CD4-positive, alpha-beta T cell (primary cell): ENCODE measurements at regions not wholly inside any gene's neighbourhood (a gene's known extent, or its start where the extent isn't known, plus 50 kb on each side); places are given as distances from the start of the nearest gene placed in this dataset.

Experiments
- ATAC-seq: fragments of 200-7000 bp; cut with Tn5 transposase; one replicate; pipeline ENCODE4 v1.10.0; 2022; ENCODE audit warnings: mild to moderate bottlenecking; ENCODE audit not compliant: poor library complexity
- CTCF ChIA-PET: fragments of 350-600 bp; sonication (Branson Sonifier 250); formaldehyde crosslinking; loops from one replicate; lab custom pipeline; 2021; ENCODE audit warnings: antibody characterized with exemption, inconsistent platforms; lab: Charles Lee
- POLR2A ChIA-PET: fragments of 350-600 bp; sonication (Branson Sonifier 250); formaldehyde crosslinking; loops from one replicate; lab custom pipeline; 2021; ENCODE audit warnings: antibody characterized with exemption, inconsistent platforms; lab: Charles Lee
- DNase-seq, 14 experiments: peaks; one replicate each; pipeline ENCODE4 v3.0.0-alpha.2; 2013 to 2020; ENCODE audit warnings: mixed read lengths in 2 of 14
- H3K27ac ChIP-seq, 2 donors: one replicate each; pipeline versions ENCODE4 v1.5.1 to v1.7.0; 2013; ENCODE audit warnings: low read length in 2 of 2, low read depth in 1 of 2, mild to moderate bottlenecking in 1 of 2
- H3K27me3 ChIP-seq, 2 experiments: 1 replicate in 1 of 2; 2 replicates in 1 of 2; pipeline versions ENCODE4 v1.6.1 to v1.7.0; 2013; ENCODE audit warnings: low read length in 2 of 2, control low read depth in 1 of 2, mild to moderate bottlenecking in 1 of 2, moderate library complexity in 1 of 2; ENCODE audit not compliant: insufficient read depth in 2 of 2, control insufficient read depth in 1 of 2
- H3K36me3 ChIP-seq: one replicate; pipeline ENCODE4 v1.6.1; 2013; ENCODE audit warnings: low read length, control low read depth; ENCODE audit not compliant: insufficient read depth
- H3K4me1 ChIP-seq: one replicate; pipeline ENCODE4 v1.6.1; 2013; ENCODE audit warnings: low read length, control low read depth; ENCODE audit not compliant: insufficient read depth
- H3K4me3 ChIP-seq: one replicate; pipeline ENCODE4 v1.5.1; 2013; ENCODE audit warnings: mild to moderate bottlenecking, low read length, moderate library complexity
- H3K9me3 ChIP-seq, 2 experiments: 1 replicate in 1 of 2; 2 replicates in 1 of 2; pipeline versions ENCODE4 v1.6.1 to v1.7.0; 2013; ENCODE audit warnings: low read length in 2 of 2, mild to moderate bottlenecking in 2 of 2, control low read depth in 1 of 2, moderate library complexity in 1 of 2; ENCODE audit not compliant: control insufficient read depth in 1 of 2, insufficient read depth in 1 of 2
- H3K27ac Mint-ChIP-seq: one replicate; pipeline ENCODE4 v1.8.0; 2020; ENCODE audit warnings: mixed read lengths
- H3K27me3 Mint-ChIP-seq: one replicate; pipeline ENCODE4 v1.8.0; 2021; ENCODE audit warnings: mixed read lengths
- H3K36me3 Mint-ChIP-seq: one replicate; pipeline ENCODE4 v1.8.0; 2021; ENCODE audit warnings: low read depth, mixed read lengths
- H3K4me1 Mint-ChIP-seq: one replicate; pipeline ENCODE4 v1.8.0; 2021; ENCODE audit warnings: low read depth, mixed read lengths
- H3K4me3 Mint-ChIP-seq: one replicate; pipeline ENCODE4 v1.8.0; 2020; ENCODE audit warnings: mild to moderate bottlenecking, mixed read lengths
- H3K9me3 Mint-ChIP-seq: one replicate; pipeline ENCODE4 v1.8.0; 2020; ENCODE audit warnings: mixed read lengths
- CTCF ChIP-seq: fragments of 200-600 bp; IDR thresholded peaks from one replicate; pipeline ENCODE4 v1.8.0; 2022; ENCODE audit warnings: antibody characterized with exemption, mild to moderate bottlenecking
- intact Hi-C, 2 experiments: fragments of 100-400 bp; cut with DNase I in 1 of 2; cut with micrococcal nuclease in 1 of 2; formaldehyde crosslinking; loops; one replicate each; pipeline versions ENCODE4 v1.15.1 to v1.9.0; 2023 to 2025; cut with DNase I, micrococcal nuclease

- Mint-ChIP-seq H3K27ac (no peak overlapping the region), H3K36me3 (no peaks in the 10 kb centered on the region), H3K4me3 (no peak overlapping the region), H3K4me1 (peaks cover 16% of the 10 kb centered on the region), H3K9me3 (no peaks in the 10 kb centered on the region), H3K27me3 (no peaks in the 10 kb centered on the region)
- H3K27me3 ChIP-seq = no peaks in the 10 kb centered on the region
- no peaks in the 10 kb centered on the region for H3K9me3 ChIP-seq
- ChIA-PET POLR2A (interaction anchor here (0.9 kb wide), 1 partner anchor 16 kb away, joined by 3 read pairs; no protein-coding TSS in a partner anchor), CTCF (interaction anchor here (1.6 kb wide), 1 partner anchor 241 kb away, joined by 3 read pairs; no protein-coding TSS in a partner anchor)
- no peak for ATAC-seq
- H3K27ac ChIP-seq = no peak overlapping the region
- intact Hi-C loops = loop anchor here in 1 of 2 experiments (5.0 kb wide), 1 partner anchor 41 kb away; no protein-coding TSS in a partner anchor
- H3K36me3 ChIP-seq = no peaks in the 10 kb centered on the region
- TF ChIP-seq CTCF = no peak
- H3K4me1 ChIP-seq = no peaks in the 10 kb centered on the region
- no peak for DNase-seq
- no peak overlapping the region for H3K4me3 ChIP-seq
Observed at GRCh38 chr6:111950661-111951496, 77.6 kb upstream of the FYN start.

GRCh38 chr6:111951497-111952085 is 78.3 kb upstream of the FYN start:
- TF ChIP-seq CTCF = no peak
- ChIA-PET POLR2A (no interaction called here), CTCF (interaction anchor here (1.6 kb wide), 1 partner anchor 241 kb away, joined by 3 read pairs; no protein-coding TSS in a partner anchor)
- Histone ChIP-seq H3K4me1 (no peaks in the 10 kb centered on the region), H3K4me3 (no peak overlapping the region), H3K27me3 (no peaks in the 10 kb centered on the region), H3K27ac (no peak overlapping the region), H3K36me3 (no peaks in the 10 kb centered on the region), H3K9me3 (no peaks in the 10 kb centered on the region)
- ATAC-seq = no peak
- H3K4me3 Mint-ChIP-seq = no peak overlapping the region
- no peaks in the 10 kb centered on the region for H3K36me3 Mint-ChIP-seq
- no peak for DNase-seq
- H3K27ac Mint-ChIP-seq = no peak overlapping the region
- no peaks in the 10 kb centered on the region for H3K9me3 Mint-ChIP-seq
- peaks cover 16% of the 10 kb centered on the region for H3K4me1 Mint-ChIP-seq
- intact Hi-C loops = loop anchor here in 1 of 2 experiments (5.0 kb wide), 1 partner anchor 41 kb away; no protein-coding TSS in a partner anchor
- H3K27me3 Mint-ChIP-seq = no peaks in the 10 kb centered on the region

- no peak for DNase-seq
- POLR2A ChIA-PET = interaction anchor here (1.0 to 1.3 kb wide), 2 partner anchors 14 to 79 kb away, joined by 3 read pairs; partner anchors contain the start of gene FYN
- no peak overlapping the region for H3K27ac Mint-ChIP-seq
Observed at GRCh38 chr6:111952274-111952673, 79.0 kb upstream of the FYN start.

More at GRCh38 chr6:111952274-111952673, 79.0 kb upstream of the FYN start:
- Histone ChIP-seq H3K27me3 (no peaks in the 10 kb centered on the region), H3K4me1 (no peaks in the 10 kb centered on the region), H3K9me3 (no peaks in the 10 kb centered on the region), H3K4me3 (no peak overlapping the region), H3K36me3 (no peaks in the 10 kb centered on the region), H3K27ac (no peak overlapping the region)
- Mint-ChIP-seq H3K27me3 (no peaks in the 10 kb centered on the region), H3K4me1 (peaks cover 16% of the 10 kb centered on the region), H3K36me3 (no peaks in the 10 kb centered on the region), H3K4me3 (no peak overlapping the region), H3K9me3 (no peaks in the 10 kb centered on the region)
- CTCF ChIA-PET = interaction anchor here (1.6 kb wide), 1 partner anchor 242 kb away, joined by 3 read pairs; no protein-coding TSS in a partner anchor
- no peak for ATAC-seq
- no peak for TF ChIP-seq CTCF
- intact Hi-C loops = loop anchor here in 1 of 2 experiments (5.0 kb wide), 1 partner anchor 40 kb away; no protein-coding TSS in a partner anchor
